ENCODE measurements at regions not wholly inside any gene's neighbourhood (a gene's known extent, or its start where the extent isn't known, plus 50 kb on each side); places are given as distances from the start of the nearest gene placed in this dataset.

- Histone ChIP-seq H3K9me3 (ENCODE audit: control insufficient read depth in 5 of 5, low read length in 5 of 5) (no peaks in the 10 kb centered on the region), H3K27me3 (ENCODE audit: control insufficient read depth in 5 of 5, insufficient read depth in 4 of 5, low read length in 5 of 5) (no peaks in the 10 kb centered on the region), H3K27ac (ENCODE audit: low read depth, low read length) (no peak overlapping the region), H3K9ac (ENCODE audit: low read length in 5 of 5) (no peak overlapping the region), H3K36me3 (ENCODE audit: control insufficient read depth in 5 of 5, insufficient read depth in 5 of 5, low read length in 5 of 5) (no peaks in the 10 kb centered on the region), H3K4me3 (ENCODE audit: low read depth in 1 of 5, low read length in 5 of 5) (no peak overlapping the region), H3K4me1 (ENCODE audit: control insufficient read depth in 5 of 5, insufficient read depth in 5 of 5, low read length in 5 of 5) (peaks cover 0 to 7% (median 0%) of the 10 kb centered on the region in 5 donors)
These were observed 92.5 kb downstream of the UQCRFS1 start for GRCh38 chr19:29120466-29120865.

- peaks cover 0 to 13% (median 3%) of the 10 kb centered on the region in 5 donors for H3K4me1 ChIP-seq (ENCODE audit: control insufficient read depth in 5 of 5, insufficient read depth in 5 of 5, low read length in 5 of 5)
- H3K9ac ChIP-seq (ENCODE audit: low read length in 5 of 5), result no peak overlapping the region
- no peak overlapping the region for H3K4me3 ChIP-seq (ENCODE audit: low read depth in 1 of 5, low read length in 5 of 5)
- no peak overlapping the region for H3K27ac ChIP-seq (ENCODE audit: low read depth, low read length)
- H3K9me3 ChIP-seq (ENCODE audit: control insufficient read depth in 5 of 5, low read length in 5 of 5), result no peaks in the 10 kb centered on the region
- H3K36me3 ChIP-seq (ENCODE audit: control insufficient read depth in 5 of 5, insufficient read depth in 5 of 5, low read length in 5 of 5), result no peaks in the 10 kb centered on the region
- no peaks in the 10 kb centered on the region for H3K27me3 ChIP-seq (ENCODE audit: control insufficient read depth in 5 of 5, insufficient read depth in 4 of 5, low read length in 5 of 5)
These were observed 93.4 kb downstream of the UQCRFS1 start for GRCh38 chr19:29119590-29119989.

- Histone ChIP-seq H3K4me3 (ENCODE audit: low read depth in 1 of 5, low read length in 5 of 5) (no peak overlapping the region), H3K36me3 (ENCODE audit: control insufficient read depth in 5 of 5, insufficient read depth in 5 of 5, low read length in 5 of 5) (no peaks in the 10 kb centered on the region), H3K4me1 (ENCODE audit: control insufficient read depth in 5 of 5, insufficient read depth in 5 of 5, low read length in 5 of 5) (peaks cover 0 to 16% (median 6%) of the 10 kb centered on the region in 5 donors), H3K27ac (ENCODE audit: low read depth, low read length) (no peak overlapping the region), H3K27me3 (ENCODE audit: control insufficient read depth in 5 of 5, insufficient read depth in 4 of 5, low read length in 5 of 5) (no peaks in the 10 kb centered on the region), H3K9ac (ENCODE audit: low read length in 5 of 5) (no peak overlapping the region), H3K9me3 (ENCODE audit: control insufficient read depth in 5 of 5, low read length in 5 of 5) (no peaks in the 10 kb centered on the region)
These were observed 94.6 kb downstream of the UQCRFS1 start for GRCh38 chr19:29118389-29118788.

- H3K27me3 ChIP-seq (ENCODE audit: control insufficient read depth in 5 of 5, insufficient read depth in 4 of 5, low read length in 5 of 5), result no peaks in the 10 kb centered on the region
- H3K4me1 ChIP-seq (ENCODE audit: control insufficient read depth in 5 of 5, insufficient read depth in 5 of 5, low read length in 5 of 5), result peaks cover 0 to 16% (median 6%) of the 10 kb centered on the region in 5 donors
- H3K36me3 ChIP-seq (ENCODE audit: control insufficient read depth in 5 of 5, insufficient read depth in 5 of 5, low read length in 5 of 5), result no peaks in the 10 kb centered on the region
- no peak overlapping the region for H3K9ac ChIP-seq (ENCODE audit: low read length in 5 of 5)
- no peaks in the 10 kb centered on the region for H3K9me3 ChIP-seq (ENCODE audit: control insufficient read depth in 5 of 5, low read length in 5 of 5)
- no peak overlapping the region for H3K27ac ChIP-seq (ENCODE audit: low read depth, low read length)
- H3K4me3 ChIP-seq (ENCODE audit: low read depth in 1 of 5, low read length in 5 of 5), result no peak overlapping the region
These were observed 95.0 kb downstream of the UQCRFS1 start for GRCh38 chr19:29117926-29118325.

GRCh38 chr19:29115181-29115580, 97.8 kb downstream of the UQCRFS1 start:
- H3K9ac ChIP-seq (ENCODE audit: low read length in 5 of 5), result no peak overlapping the region
- H3K9me3 ChIP-seq (ENCODE audit: control insufficient read depth in 5 of 5, low read length in 5 of 5), result no peaks in the 10 kb centered on the region
- H3K4me1 ChIP-seq (ENCODE audit: control insufficient read depth in 5 of 5, insufficient read depth in 5 of 5, low read length in 5 of 5), result peaks cover 5 to 36% (median 24%) of the 10 kb centered on the region in 5 donors
- no peaks in the 10 kb centered on the region for H3K27me3 ChIP-seq (ENCODE audit: control insufficient read depth in 5 of 5, insufficient read depth in 4 of 5, low read length in 5 of 5)
- H3K27ac ChIP-seq (ENCODE audit: low read depth, low read length), result no peak overlapping the region
- no peak overlapping the region for H3K4me3 ChIP-seq (ENCODE audit: low read depth in 1 of 5, low read length in 5 of 5)
- H3K36me3 ChIP-seq (ENCODE audit: control insufficient read depth in 5 of 5, insufficient read depth in 5 of 5, low read length in 5 of 5), result no peaks in the 10 kb centered on the region

GRCh38 chr19:29113838-29114237, 99.1 kb downstream of the UQCRFS1 start:
- H3K9me3 ChIP-seq (ENCODE audit: control insufficient read depth in 5 of 5, low read length in 5 of 5), result no peaks in the 10 kb centered on the region
- no peaks in the 10 kb centered on the region for H3K36me3 ChIP-seq (ENCODE audit: control insufficient read depth in 5 of 5, insufficient read depth in 5 of 5, low read length in 5 of 5)
- no peak overlapping the region for H3K27ac ChIP-seq (ENCODE audit: low read depth, low read length)
- no peak overlapping the region for H3K4me3 ChIP-seq (ENCODE audit: low read depth in 1 of 5, low read length in 5 of 5)
- no peak overlapping the region for H3K9ac ChIP-seq (ENCODE audit: low read length in 5 of 5)
- peaks cover 5 to 36% (median 24%) of the 10 kb centered on the region in 5 donors for H3K4me1 ChIP-seq (ENCODE audit: control insufficient read depth in 5 of 5, insufficient read depth in 5 of 5, low read length in 5 of 5)
- no peaks in the 10 kb centered on the region for H3K27me3 ChIP-seq (ENCODE audit: control insufficient read depth in 5 of 5, insufficient read depth in 4 of 5, low read length in 5 of 5)

GRCh38 chr19:29111576-29111975, 101.4 kb downstream of the UQCRFS1 start:
- no peaks in the 10 kb centered on the region for H3K9me3 ChIP-seq (ENCODE audit: control insufficient read depth in 5 of 5, low read length in 5 of 5)
- H3K36me3 ChIP-seq (ENCODE audit: control insufficient read depth in 5 of 5, insufficient read depth in 5 of 5, low read length in 5 of 5), result no peaks in the 10 kb centered on the region
- H3K9ac ChIP-seq (ENCODE audit: low read length in 5 of 5), result no peak overlapping the region
- H3K27me3 ChIP-seq (ENCODE audit: control insufficient read depth in 5 of 5, insufficient read depth in 4 of 5, low read length in 5 of 5), result no peaks in the 10 kb centered on the region
- H3K27ac ChIP-seq (ENCODE audit: low read depth, low read length), result no peak overlapping the region
- no peak overlapping the region for H3K4me3 ChIP-seq (ENCODE audit: low read depth in 1 of 5, low read length in 5 of 5)
- peaks cover 5 to 43% (median 30%) of the 10 kb centered on the region in 5 donors for H3K4me1 ChIP-seq (ENCODE audit: control insufficient read depth in 5 of 5, insufficient read depth in 5 of 5, low read length in 5 of 5)

- peaks cover 0 to 6% (median 0%) of the 10 kb centered on the region in 5 donors for H3K9me3 ChIP-seq (ENCODE audit: control insufficient read depth in 5 of 5, low read length in 5 of 5)
- no peaks in the 10 kb centered on the region for H3K36me3 ChIP-seq (ENCODE audit: control insufficient read depth in 5 of 5, insufficient read depth in 5 of 5, low read length in 5 of 5)
- H3K27ac ChIP-seq (ENCODE audit: low read depth, low read length), result no peak overlapping the region
- no peak overlapping the region for H3K9ac ChIP-seq (ENCODE audit: low read length in 5 of 5)
- H3K4me3 ChIP-seq (ENCODE audit: low read depth in 1 of 5, low read length in 5 of 5), result no peak overlapping the region
- H3K27me3 ChIP-seq (ENCODE audit: control insufficient read depth in 5 of 5, insufficient read depth in 4 of 5, low read length in 5 of 5), result no peaks in the 10 kb centered on the region
- H3K4me1 ChIP-seq (ENCODE audit: control insufficient read depth in 5 of 5, insufficient read depth in 5 of 5, low read length in 5 of 5), result peaks cover 5 to 37% (median 23%) of the 10 kb centered on the region in 5 donors
These were observed 105.1 kb downstream of the UQCRFS1 start for GRCh38 chr19:29107831-29108230.

- H3K27me3 ChIP-seq (ENCODE audit: control insufficient read depth in 5 of 5, insufficient read depth in 4 of 5, low read length in 5 of 5), result no peaks in the 10 kb centered on the region
- no peaks in the 10 kb centered on the region for H3K36me3 ChIP-seq (ENCODE audit: control insufficient read depth in 5 of 5, insufficient read depth in 5 of 5, low read length in 5 of 5)
- H3K4me3 ChIP-seq (ENCODE audit: low read depth in 1 of 5, low read length in 5 of 5), result no peak overlapping the region
- H3K9me3 ChIP-seq (ENCODE audit: control insufficient read depth in 5 of 5, low read length in 5 of 5), result peaks cover 0 to 6% (median 0%) of the 10 kb centered on the region in 5 donors
- no peak overlapping the region for H3K9ac ChIP-seq (ENCODE audit: low read length in 5 of 5)
- peaks cover 0 to 29% (median 15%) of the 10 kb centered on the region in 5 donors for H3K4me1 ChIP-seq (ENCODE audit: control insufficient read depth in 5 of 5, insufficient read depth in 5 of 5, low read length in 5 of 5)
- no peak overlapping the region for H3K27ac ChIP-seq (ENCODE audit: low read depth, low read length)
These were observed 106.5 kb downstream of the UQCRFS1 start for GRCh38 chr19:29106346-29106885.

GRCh38 chr19:29105629-29106292, 107.2 kb downstream of the UQCRFS1 start:
- Histone ChIP-seq H3K36me3 (ENCODE audit: control insufficient read depth in 5 of 5, insufficient read depth in 5 of 5, low read length in 5 of 5) (no peaks in the 10 kb centered on the region), H3K27me3 (ENCODE audit: control insufficient read depth in 5 of 5, insufficient read depth in 4 of 5, low read length in 5 of 5) (no peaks in the 10 kb centered on the region), H3K27ac (ENCODE audit: low read depth, low read length) (no peak overlapping the region), H3K4me3 (ENCODE audit: low read depth in 1 of 5, low read length in 5 of 5) (no peak overlapping the region), H3K9ac (ENCODE audit: low read length in 5 of 5) (no peak overlapping the region), H3K4me1 (ENCODE audit: control insufficient read depth in 5 of 5, insufficient read depth in 5 of 5, low read length in 5 of 5) (peaks cover 0 to 23% (median 9%) of the 10 kb centered on the region in 5 donors), H3K9me3 (ENCODE audit: control insufficient read depth in 5 of 5, low read length in 5 of 5) (peaks cover 0 to 6% (median 0%) of the 10 kb centered on the region in 5 donors)
